Lower leg skin (tissue), 3 donors: ENCODE measurements at regions not wholly inside any gene's neighbourhood (a gene's known extent, or its start where the extent isn't known, plus 50 kb on each side); places are given as distances from the start of the nearest gene placed in this dataset.

Source experiments
- CTCF ChIP-seq, 3 donors: fragments of 450-650 bp; IDR thresholded peaks; one replicate each; pipeline ENCODE4 v1.5.1; 2016; ENCODE audit warnings: antibody characterized with exemption in 3 of 3, mild to moderate bottlenecking in 3 of 3, moderate library complexity in 2 of 3
- POLR2A ChIP-seq, 2 donors: fragments of 450-650 bp; IDR thresholded peaks; one replicate each; pipeline ENCODE4 v1.6.1; 2016 to 2017; ENCODE audit warnings: antibody characterized with exemption in 2 of 2, mild to moderate bottlenecking in 1 of 2, moderate library complexity in 1 of 2

DNA sequence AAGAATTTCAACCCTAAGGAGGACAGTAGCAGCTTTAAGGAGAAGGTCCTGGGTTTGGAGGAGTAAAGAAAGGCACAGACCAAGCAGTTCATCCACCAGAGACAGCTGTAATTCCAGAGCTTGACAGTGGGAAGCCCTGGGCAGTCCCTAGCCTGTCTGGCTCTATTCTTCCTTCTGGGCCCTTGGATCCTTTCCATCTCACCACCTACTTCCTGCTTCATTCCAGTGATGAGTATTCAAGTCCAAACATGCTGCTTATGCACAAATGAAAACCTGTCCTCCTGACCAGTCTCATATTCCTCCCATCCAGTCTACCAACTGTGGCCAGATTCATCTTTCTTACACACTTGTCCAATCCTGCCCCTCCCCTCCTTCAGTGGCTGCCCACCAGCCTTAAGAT is 171.4 kb downstream of the CNTN3 start:
- TF ChIP-seq CTCF (IDR thresholded peaks at IDR 0.05) (no peak), POLR2A (IDR thresholded peaks at IDR 0.05) (no peak)
